OCI-LY1 (cell line): ENCODE measurements at regions not wholly inside any gene's neighbourhood (a gene's known extent, or its start where the extent isn't known, plus 50 kb on each side); places are given as distances from the start of the nearest gene placed in this dataset.

Experiments used
- H2AFZ ChIP-seq: fragments of 200-600 bp; sonication (generic), shearing (Covaris generic); 2 replicates; pipeline ENCODE4 v1.6.0; 2014; ENCODE audit warnings: antibody characterized with exemption, mild to moderate bottlenecking, low read length
- H3F3A ChIP-seq: fragments of 200-600 bp; sonication (generic), shearing (Covaris generic); 2 replicates; pipeline ENCODE4 v1.6.0; 2014; ENCODE audit warnings: mild to moderate bottlenecking, antibody characterized with exemption, low read length, moderate library complexity; ENCODE audit not compliant: insufficient read depth
- H3K27ac ChIP-seq: fragments of 200-600 bp; sonication (generic); 2 replicates; pipeline ENCODE4 v1.5.1; 2014; ENCODE audit warnings: low read length, mixed run types, mild to moderate bottlenecking, low read depth; ENCODE audit not compliant: poor library complexity, severe bottlenecking
- H3K27me3 ChIP-seq: fragments of 200-600 bp; sonication (generic); 2 replicates; pipeline ENCODE4 v1.6.0; 2014; ENCODE audit warnings: antibody characterized with exemption, mild to moderate bottlenecking, low read length, moderate library complexity; ENCODE audit not compliant: insufficient read depth
- H3K36me3 ChIP-seq: fragments of 200-600 bp; sonication (generic); 2 replicates; pipeline ENCODE4 v1.6.1; 2014; ENCODE audit warnings: mild to moderate bottlenecking, antibody characterized with exemption, low read length, moderate library complexity, mixed read lengths; ENCODE audit not compliant: insufficient read depth
- H3K4me1 ChIP-seq: fragments of 200-600 bp; sonication (generic); 2 replicates; pipeline ENCODE4 v1.5.1; 2014; ENCODE audit warnings: mild to moderate bottlenecking, low read length, moderate library complexity; ENCODE audit not compliant: insufficient read depth, severe bottlenecking
- H3K4me2 ChIP-seq: fragments of 200-600 bp; sonication (generic), shearing (Covaris generic); 2 replicates; pipeline ENCODE4 v1.6.1; 2014; ENCODE audit warnings: low read length
- H3K4me3 ChIP-seq: fragments of 200-600 bp; sonication (generic); 2 replicates; pipeline ENCODE4 v1.5.1; 2014; ENCODE audit warnings: low read length, low read depth, mild to moderate bottlenecking, mixed read lengths; ENCODE audit not compliant: poor library complexity, severe bottlenecking
- H3K79me2 ChIP-seq: fragments of 200-600 bp; shearing (Covaris generic); 2 replicates; pipeline ENCODE4 v1.6.1; 2016; ENCODE audit warnings: mixed run types, low read length, mixed read lengths; ENCODE audit not compliant: insufficient read depth
- H3K9ac ChIP-seq: fragments of 200-600 bp; sonication (generic), shearing (Covaris generic); 2 replicates; pipeline ENCODE4 v1.6.1; 2014; ENCODE audit warnings: mild to moderate bottlenecking, low read length, mixed read lengths
- H3K9me2 ChIP-seq: fragments of 200-600 bp; sonication (generic), shearing (Covaris generic); 2 replicates; pipeline ENCODE4 v1.6.1; 2014; ENCODE audit warnings: low read depth, mild to moderate bottlenecking, low read length, mixed read lengths
- H3K9me3 ChIP-seq: fragments of 200-600 bp; shearing (Covaris generic); 2 replicates; pipeline ENCODE4 v1.6.1; 2014; ENCODE audit warnings: low read length, mixed read lengths
- H4K20me1 ChIP-seq: fragments of 200-600 bp; sonication (generic), shearing (Covaris generic); 2 replicates; pipeline ENCODE4 v1.6.0; 2016; ENCODE audit warnings: mild to moderate bottlenecking, low read length; ENCODE audit not compliant: insufficient read depth
- CTCF ChIP-seq: fragments of 200-600 bp; sonication (generic), shearing (Covaris generic); IDR thresholded peaks from 2 replicates; pipeline ENCODE4 v1.5.1; 2017; ENCODE audit warnings: mild to moderate bottlenecking, antibody characterized with exemption, low read length, moderate library complexity, mixed read lengths
- EZH2 ChIP-seq: fragments of 200-600 bp; sonication (generic), shearing (Covaris generic); IDR thresholded peaks from 2 replicates; pipeline ENCODE4 v1.8.0; 2017; ENCODE audit warnings: borderline replicate concordance, mixed run types, mild to moderate bottlenecking, antibody characterized with exemption, low read length, moderate library complexity, mixed read lengths

GRCh38 chr11:15483205-15483604 is 368.5 kb downstream of the INSC start:
- H2AFZ ChIP-seq, result no peak overlapping the region
- no peak overlapping the region for H3K9ac ChIP-seq
- H4K20me1 ChIP-seq, result no peaks in the 10 kb centered on the region
- H3K79me2 ChIP-seq, result no peaks in the 10 kb centered on the region
- H3K9me2 ChIP-seq, result no peaks in the 10 kb centered on the region
- no peak for TF ChIP-seq EZH2
- no peak for TF ChIP-seq CTCF
- H3K4me1 ChIP-seq, result no peaks in the 10 kb centered on the region
- H3K9me3 ChIP-seq, result no peaks in the 10 kb centered on the region
- no peaks in the 10 kb centered on the region for H3F3A ChIP-seq
- no peaks in the 10 kb centered on the region for H3K27me3 ChIP-seq
- H3K27ac ChIP-seq, result no peak overlapping the region
- no peaks in the 10 kb centered on the region for H3K36me3 ChIP-seq
- H3K4me3 ChIP-seq, result no peak overlapping the region
- H3K4me2 ChIP-seq, result no peak overlapping the region

GRCh38 chr11:15484398-15484797 is 369.7 kb downstream of the INSC start:
- TF ChIP-seq EZH2 (no peak), CTCF (no peak)
- Histone ChIP-seq H3K27ac (no peak overlapping the region), H3K4me3 (no peak overlapping the region), H4K20me1 (no peaks in the 10 kb centered on the region), H3K9me2 (no peaks in the 10 kb centered on the region), H3F3A (no peaks in the 10 kb centered on the region), H3K4me1 (no peaks in the 10 kb centered on the region), H3K9ac (no peak overlapping the region), H3K4me2 (no peak overlapping the region), H3K9me3 (no peaks in the 10 kb centered on the region), H3K36me3 (no peaks in the 10 kb centered on the region), H3K27me3 (no peaks in the 10 kb centered on the region), H3K79me2 (no peaks in the 10 kb centered on the region), H2AFZ (no peak overlapping the region)

GRCh38 chr11:15485432-15485831 is 370.7 kb downstream of the INSC start:
- no peak for TF ChIP-seq EZH2
- TF ChIP-seq CTCF, result no peak
- Histone ChIP-seq H3K79me2 (no peaks in the 10 kb centered on the region), H3K27ac (no peak overlapping the region), H3K4me2 (no peak overlapping the region), H3K4me3 (no peak overlapping the region), H3K9me3 (no peaks in the 10 kb centered on the region), H3K4me1 (no peaks in the 10 kb centered on the region), H3F3A (no peaks in the 10 kb centered on the region), H3K9me2 (no peaks in the 10 kb centered on the region), H2AFZ (no peak overlapping the region), H3K9ac (no peak overlapping the region), H4K20me1 (no peaks in the 10 kb centered on the region), H3K27me3 (no peaks in the 10 kb centered on the region), H3K36me3 (no peaks in the 10 kb centered on the region)
